Fibroblast of the aortic adventitia (primary cell): ENCODE measurements at regions not wholly inside any gene's neighbourhood (a gene's known extent, or its start where the extent isn't known, plus 50 kb on each side); places are given as distances from the start of the nearest gene placed in this dataset.

Source experiments
- DNase-seq: peaks from one replicate; pipeline ENCODE4 v3.0.0-alpha.2; 2010; ENCODE audit warnings: low read depth
- H3K4me3 ChIP-seq: 2 replicates; pipeline ENCODE4 v1.5.1; 2011; ENCODE audit warnings: low read depth, mild to moderate bottlenecking, control low read depth, low read length, moderate library complexity
- TF ChIP-seq, protein P1 (sequence below): IDR thresholded peaks from 2 replicates; pipeline ENCODE4 v1.5.1; 2011; ENCODE audit warnings: mild to moderate bottlenecking, low read length, control low read depth, inconsistent platforms; ENCODE audit not compliant: insufficient read depth

GRCh38 chr3:82261013-82261412 lies 499.6 kb upstream of the GBE1 start:
- H3K4me3 ChIP-seq: no peak overlapping the region
- TF ChIP-seq, protein P1, sequence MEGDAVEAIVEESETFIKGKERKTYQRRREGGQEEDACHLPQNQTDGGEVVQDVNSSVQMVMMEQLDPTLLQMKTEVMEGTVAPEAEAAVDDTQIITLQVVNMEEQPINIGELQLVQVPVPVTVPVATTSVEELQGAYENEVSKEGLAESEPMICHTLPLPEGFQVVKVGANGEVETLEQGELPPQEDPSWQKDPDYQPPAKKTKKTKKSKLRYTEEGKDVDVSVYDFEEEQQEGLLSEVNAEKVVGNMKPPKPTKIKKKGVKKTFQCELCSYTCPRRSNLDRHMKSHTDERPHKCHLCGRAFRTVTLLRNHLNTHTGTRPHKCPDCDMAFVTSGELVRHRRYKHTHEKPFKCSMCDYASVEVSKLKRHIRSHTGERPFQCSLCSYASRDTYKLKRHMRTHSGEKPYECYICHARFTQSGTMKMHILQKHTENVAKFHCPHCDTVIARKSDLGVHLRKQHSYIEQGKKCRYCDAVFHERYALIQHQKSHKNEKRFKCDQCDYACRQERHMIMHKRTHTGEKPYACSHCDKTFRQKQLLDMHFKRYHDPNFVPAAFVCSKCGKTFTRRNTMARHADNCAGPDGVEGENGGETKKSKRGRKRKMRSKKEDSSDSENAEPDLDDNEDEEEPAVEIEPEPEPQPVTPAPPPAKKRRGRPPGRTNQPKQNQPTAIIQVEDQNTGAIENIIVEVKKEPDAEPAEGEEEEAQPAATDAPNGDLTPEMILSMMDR: no peak
- DNase-seq: no peak

- TF ChIP-seq, protein P1: no peak
- H3K4me3 ChIP-seq: no peak overlapping the region
- no peak for DNase-seq
Observed at GRCh38 chr3:82259994-82260393, 498.5 kb upstream of the GBE1 start.

DNA sequence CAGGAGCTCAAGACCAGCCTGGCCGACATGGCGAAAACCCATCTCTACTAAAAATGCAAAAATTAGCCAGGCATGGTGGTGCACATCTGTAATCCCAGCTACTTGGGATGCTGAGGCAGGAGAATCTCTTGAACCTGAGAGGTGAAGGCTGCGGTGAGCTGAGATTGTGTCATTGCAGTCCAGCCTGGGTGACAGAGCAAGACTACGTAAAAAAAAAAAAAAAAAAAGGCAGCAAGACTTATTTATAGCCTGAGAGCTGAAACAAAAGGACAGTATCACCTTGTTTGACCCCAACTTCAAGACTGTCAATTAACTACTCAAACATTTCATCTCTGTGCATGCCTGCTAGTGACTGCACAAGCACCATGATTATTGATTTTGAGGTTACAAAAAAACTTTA lies 478.9 kb upstream of the GBE1 start:
- DNase-seq: no peak
- TF ChIP-seq, protein P1: no peak
- no peak overlapping the region for H3K4me3 ChIP-seq

DNA sequence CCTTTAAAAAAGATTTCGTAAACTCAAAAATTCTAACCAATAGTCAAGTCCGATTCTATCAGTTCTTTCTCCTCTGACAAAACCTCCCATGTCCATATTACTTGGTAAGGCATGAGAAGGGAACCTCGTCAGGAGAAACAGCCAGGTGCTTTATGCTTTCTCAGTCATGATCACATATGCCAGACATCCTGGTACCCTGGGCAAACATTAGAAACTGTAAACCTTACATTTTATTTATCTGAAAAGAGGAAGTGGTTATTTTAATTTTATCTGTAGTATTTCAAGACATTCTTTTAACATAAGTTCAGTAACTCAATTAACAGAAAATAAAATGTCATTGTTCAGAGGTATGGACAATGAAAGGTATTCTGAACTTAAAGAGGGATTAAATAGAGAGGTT lies 474.8 kb upstream of the GBE1 start:
- no peak for DNase-seq
- TF ChIP-seq, protein P1: no peak
- H3K4me3 ChIP-seq: no peak overlapping the region

DNA sequence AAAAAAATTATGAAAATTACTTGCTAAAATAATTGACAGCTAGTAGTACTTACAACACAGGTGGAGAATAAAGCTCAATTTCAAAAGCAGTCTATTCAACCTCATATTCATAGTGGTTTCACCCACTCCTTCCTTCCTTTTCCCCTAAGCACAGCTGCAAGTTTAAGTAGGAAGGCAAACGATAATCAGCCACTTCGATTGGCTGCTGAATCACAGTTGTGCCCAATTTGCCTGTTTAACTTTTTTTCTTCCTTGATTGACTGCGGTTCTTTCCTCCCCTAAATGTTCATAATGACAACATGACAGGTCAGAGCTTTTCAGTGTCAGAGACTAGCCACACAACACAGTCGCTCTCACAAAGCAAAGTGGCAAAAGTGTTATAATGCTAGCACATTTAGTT lies 468.0 kb upstream of the GBE1 start:
- TF ChIP-seq, protein P1: no peak
- H3K4me3 ChIP-seq: no peak overlapping the region
- no peak for DNase-seq

DNA sequence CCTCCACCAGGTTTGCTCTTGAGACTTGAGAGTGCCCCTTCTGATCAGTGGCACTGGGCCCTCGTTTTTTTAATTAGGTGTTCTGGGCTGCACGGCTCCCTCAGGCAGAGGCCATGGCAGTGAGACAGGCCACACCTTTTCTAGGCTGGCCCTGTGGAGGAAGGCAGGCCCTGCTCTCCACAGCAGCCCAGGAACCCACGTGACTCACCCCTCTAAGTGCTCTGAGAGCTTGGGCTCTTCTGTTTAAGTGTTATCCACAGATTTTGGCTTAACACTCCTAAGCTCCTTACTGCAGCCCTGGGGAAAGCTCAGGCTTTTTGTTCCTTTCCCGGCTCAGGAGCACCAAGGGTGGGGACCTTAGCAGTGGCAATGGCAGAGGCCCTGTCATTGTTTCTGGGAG lies 463.2 kb upstream of the GBE1 start:
- no peak overlapping the region for H3K4me3 ChIP-seq
- TF ChIP-seq, protein P1: no peak
- no peak for DNase-seq

- no peak for DNase-seq
- TF ChIP-seq, protein P1: no peak
- no peak overlapping the region for H3K4me3 ChIP-seq
Observed at GRCh38 chr3:82222401-82222800, 461.0 kb upstream of the GBE1 start.
